ENCODE measurements at regions not wholly inside any gene's neighbourhood (a gene's known extent, or its start where the extent isn't known, plus 50 kb on each side); places are given as distances from the start of the nearest gene placed in this dataset.
"Not testable (repeated sequence)": the region's sequence is repeated elsewhere in the genome, so short reads cannot be mapped to it uniquely, and the experiment has no call there.

DNA sequence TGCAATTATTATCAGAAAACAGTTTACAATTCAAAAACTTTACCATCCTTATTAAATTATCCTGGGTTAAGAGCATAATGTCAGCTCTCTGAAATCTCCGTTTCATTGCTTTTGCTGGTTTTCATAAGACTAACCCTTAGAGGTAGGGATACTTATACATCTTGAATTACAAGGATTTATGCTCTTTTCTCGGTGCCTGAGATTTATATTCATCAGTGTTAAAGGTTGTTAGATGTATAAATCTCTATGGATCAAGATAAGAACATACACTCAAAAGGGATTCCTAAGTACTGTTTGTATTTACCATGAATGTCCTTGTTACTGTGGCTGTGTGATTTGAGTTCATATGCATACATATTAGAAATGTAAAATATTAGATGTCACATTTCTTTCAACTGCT, 684.7 kb downstream of the EFNA5 start:
- no peak for DNase-seq (ENCODE audit: low spot score)

DNA sequence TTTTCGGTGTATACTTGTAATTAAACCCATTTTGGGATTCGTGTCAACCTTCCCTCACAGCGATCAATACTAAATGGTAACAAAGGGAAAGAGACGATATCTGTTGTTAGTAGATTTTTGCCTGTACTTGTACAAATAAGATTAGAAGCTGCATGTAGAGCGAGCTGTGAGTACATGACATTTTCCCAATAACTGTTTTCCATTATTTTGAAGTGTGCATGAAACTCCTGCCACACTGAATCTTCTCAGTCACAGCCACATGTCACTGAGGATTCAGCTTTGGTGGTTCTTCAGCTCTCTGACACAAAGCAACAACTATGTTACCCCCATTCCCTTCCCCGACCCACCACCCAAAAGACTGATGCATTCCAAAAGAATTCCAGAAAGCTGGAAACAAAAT, 685.6 kb downstream of the EFNA5 start:
- no peak for DNase-seq (ENCODE audit: low spot score)

DNA sequence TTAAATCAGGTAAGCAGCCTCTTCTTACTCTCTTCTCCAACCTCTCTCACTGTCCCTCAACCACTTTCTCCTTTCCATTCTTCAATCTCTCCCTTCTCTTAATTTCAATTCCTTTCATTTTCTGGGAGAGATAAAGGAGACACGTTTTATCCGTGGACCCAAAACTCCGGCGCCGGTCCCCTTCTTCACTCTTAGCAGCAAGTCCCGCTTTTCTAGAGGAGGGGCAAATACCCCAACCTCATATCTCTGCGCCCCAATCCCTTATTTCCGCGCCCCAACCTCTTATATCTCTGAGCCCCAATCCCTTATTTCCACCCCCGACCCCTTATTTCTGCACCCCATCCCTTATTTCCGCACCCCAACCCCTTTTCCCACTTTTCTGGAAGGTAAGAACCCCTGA, 691.6 kb downstream of the EFNA5 start:
- not testable (repeated sequence) for DNase-seq (ENCODE audit: low spot score)

DNA sequence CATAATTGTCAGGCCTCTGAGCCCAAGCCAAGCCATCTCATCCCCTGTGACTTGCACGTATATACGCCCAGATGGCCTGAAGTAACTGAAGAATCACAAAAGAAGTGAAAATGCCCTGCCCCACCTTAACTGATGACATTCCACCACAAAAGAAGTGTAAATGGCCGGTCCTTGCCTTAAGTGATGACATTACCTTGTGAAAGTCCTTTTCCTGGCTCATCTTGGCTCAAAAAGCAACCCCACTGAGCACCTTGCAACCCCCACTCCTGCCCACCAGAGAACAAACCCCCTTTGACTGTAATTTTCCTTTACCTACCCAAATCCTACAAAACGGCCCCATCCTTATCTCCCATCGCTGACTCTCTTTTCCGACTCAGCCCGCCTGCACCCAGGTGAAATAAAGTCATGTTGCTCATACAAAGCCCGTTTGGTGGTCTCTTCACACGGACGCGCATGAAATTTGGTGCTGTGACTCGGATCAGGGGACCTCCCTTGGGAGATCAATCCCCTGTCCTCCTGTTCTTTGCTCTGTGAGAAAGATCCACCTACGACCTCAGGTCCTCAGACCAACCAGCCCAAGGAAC, 692.1 kb downstream of the EFNA5 start:
- DNase-seq (ENCODE audit: low spot score): not testable (repeated sequence)

DNA sequence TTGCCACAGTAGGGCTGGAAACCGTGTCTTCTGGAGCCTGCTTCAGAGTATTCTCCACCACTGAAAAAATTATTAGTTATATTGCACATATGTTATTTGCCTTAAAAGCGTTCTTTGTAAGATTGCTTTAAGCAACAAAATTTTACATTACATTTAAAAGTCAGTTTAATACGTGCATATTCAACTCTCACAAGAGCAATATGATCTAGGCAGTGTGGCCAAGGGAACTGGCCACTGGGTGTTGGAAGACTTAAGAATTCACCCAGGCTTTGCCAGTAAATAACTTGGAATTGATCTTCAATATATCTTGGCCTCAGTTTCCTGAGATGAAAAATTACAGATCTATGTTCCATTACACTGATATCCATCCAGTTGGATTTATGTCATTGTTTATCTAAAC, 694.4 kb downstream of the EFNA5 start:
- no peak for DNase-seq (ENCODE audit: low spot score)

DNA sequence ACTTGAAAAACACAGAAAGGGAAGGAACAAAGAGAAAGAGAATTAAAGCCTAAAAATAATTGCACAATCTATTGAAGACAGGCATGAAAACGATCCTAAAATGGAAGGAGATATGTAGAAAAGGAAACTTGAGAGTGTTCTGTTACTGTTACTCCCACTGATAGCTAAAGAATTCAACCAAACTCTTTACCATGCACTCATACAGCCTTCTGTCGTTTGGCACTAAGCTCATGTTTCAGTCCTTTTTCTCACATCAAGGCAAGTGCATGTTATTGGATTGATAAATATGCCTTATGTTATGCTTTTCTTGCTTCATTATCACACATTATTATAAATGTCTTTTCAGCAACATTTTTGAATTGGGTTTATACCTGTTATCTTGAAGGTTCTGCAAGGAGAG, 696.5 kb downstream of the EFNA5 start:
- no peak for DNase-seq (ENCODE audit: low spot score)

DNA sequence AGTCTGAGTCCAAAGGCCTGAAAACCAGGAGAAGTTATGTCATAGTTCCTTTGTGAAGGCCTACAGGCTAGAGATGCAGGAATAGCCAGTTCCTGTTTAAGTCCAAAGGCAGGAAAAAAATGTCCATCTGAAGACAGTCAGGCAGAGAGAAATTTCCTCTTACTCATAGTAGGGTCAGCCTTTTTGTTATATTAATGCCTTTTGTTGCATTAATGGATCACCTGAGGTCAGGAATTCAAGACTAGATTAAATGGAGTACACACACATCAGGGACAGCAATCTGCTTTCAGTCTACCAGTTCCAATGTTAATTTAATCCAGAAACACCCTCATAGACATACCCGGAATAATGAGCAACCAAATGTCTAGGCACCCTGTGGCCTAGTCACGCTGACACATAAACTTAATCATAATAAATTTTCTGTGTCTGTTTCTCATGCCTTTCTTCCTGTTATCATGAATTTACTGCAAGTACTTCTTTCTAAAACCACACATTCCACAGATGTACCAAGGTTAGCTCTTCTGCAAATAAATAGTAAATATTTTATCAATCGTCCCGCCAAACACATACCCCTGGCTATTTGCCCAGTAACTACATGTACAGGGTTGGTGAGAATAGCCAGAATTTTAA, 703.9 kb downstream of the EFNA5 start:
- no peak for DNase-seq (ENCODE audit: low spot score)

DNA sequence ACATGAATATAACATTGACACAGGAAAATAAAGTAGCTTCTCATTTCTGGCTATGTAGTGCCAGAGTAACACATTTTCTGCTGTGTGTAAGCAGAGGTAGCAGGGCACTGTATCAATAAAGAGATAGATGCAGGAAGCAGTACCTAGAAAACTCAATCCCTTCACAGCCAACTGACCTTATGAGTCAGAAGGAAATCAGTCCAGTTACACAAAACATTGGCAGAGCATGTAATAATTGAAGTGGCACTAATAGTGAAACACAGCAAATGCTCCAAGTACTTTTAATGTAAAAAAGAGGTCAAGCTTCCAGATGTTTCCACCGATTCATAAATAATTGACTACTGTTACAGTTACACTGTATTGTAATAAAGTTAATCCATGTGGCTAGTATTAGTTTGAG, 706.6 kb downstream of the EFNA5 start:
- DNase-seq (ENCODE audit: low spot score): no peak

DNA sequence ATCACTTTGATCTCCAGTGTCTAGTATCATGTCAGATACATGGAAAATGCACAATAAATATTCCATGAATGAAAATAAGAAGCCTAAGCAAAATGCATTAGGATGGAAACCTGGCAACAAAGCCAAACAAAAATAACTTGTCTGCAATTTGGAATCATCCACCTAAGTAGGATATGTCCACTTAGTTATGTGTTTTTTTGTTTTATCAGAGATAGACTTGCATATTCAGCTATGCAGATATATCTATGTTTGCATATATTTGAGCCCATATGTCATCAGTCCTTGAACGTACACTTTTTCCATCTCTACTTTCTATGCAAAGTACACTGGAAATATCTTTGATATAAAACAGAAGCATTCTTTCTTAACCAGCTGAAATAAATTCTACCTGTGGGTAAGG, 707.1 kb downstream of the EFNA5 start:
- no peak for DNase-seq (ENCODE audit: low spot score)

DNA sequence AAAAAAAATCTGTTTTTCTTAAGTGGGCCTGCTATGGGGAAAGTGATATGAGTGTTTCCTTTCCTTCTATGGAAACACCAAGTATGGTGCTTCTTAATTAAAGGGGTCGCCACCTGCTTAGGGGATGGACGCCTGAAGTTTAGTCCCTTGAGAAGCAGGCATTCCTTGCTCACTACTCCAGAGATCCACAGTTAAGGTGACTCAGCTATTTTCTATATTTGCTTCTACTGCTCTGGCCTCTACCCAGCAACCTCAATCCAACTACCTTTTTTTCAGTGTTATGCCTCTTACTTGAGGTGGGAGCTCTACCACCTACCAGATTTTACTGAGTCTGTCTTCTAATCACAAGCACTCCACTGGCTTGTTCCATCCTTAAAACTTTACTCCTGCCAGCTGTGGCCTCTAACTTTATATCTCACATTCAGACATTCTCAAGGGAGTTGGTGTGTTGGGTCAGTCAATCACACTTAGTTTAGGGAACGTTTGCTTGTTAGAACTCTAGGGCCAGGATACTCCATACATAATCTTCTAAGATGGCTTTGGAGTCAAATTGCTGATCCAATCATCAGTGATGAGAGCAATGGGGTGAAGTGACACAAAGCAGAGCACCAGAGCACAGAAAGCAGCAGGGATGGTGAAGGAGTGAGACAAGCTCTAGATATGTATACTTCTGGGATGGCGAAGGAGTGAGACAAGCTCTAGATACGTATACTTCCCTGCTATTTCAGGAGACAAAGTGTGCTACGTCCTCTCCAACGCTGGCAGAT, 708.1 kb downstream of the EFNA5 start:
- DNase-seq (ENCODE audit: low spot score): no peak

DNA sequence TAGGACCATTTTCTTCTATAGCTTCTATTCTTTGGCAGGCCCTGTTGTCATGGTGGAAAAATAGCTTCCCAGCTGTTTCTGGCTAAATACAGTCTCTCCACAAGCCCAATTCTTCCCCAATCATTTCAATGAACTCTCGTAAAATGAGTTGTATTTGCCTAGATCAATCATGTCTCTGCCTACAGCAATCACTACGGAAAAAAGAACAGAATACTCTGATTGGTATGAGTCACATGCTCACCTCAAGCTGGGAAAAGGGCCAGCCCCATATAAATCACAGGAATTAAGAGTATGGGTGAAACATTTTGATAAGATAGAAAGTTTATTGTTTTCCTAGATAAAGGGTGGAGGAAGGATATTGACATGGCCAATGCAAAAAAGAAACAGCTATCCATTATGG, 711.4 kb downstream of the EFNA5 start:
- no peak for DNase-seq (ENCODE audit: low spot score)

DNA sequence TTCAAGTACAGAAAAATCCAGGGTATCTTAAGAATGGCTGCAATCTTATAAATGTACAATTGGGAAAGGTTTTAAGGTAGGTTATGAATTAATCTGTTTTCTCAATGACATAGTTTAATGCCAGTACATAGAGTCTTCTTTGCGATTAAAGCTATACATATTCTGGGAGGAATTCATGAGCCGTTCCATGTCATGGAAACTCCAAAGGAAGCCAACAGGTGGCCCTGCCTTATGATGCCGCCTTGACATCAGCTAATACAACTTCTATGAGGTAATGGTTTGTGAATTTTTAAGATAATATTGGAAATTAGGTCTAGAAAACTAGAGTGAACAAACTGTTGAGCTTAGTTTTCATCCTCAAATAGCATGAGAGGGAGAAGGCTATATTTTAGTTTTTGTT, 713.4 kb downstream of the EFNA5 start:
- no peak for DNase-seq (ENCODE audit: low spot score)

DNA sequence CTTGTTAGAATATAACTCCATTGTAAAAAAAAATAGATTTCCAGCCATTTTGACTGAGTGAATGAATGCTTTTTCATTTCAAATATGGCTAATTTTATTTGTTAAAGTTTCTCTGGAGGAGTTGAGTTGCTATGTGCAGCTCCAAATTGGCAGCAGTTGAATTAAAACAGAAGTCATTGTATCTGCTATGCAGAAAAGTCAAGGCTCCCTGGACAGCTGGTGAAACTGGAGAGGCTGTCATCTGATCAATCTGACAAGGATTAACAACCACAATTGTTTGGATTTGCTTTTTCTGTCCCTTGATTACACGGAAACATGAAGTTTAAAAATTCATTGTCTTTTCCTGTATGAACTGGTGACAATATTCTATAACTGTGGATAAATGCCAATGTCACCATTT, 713.9 kb downstream of the EFNA5 start:
- no peak for DNase-seq (ENCODE audit: low spot score)

DNA sequence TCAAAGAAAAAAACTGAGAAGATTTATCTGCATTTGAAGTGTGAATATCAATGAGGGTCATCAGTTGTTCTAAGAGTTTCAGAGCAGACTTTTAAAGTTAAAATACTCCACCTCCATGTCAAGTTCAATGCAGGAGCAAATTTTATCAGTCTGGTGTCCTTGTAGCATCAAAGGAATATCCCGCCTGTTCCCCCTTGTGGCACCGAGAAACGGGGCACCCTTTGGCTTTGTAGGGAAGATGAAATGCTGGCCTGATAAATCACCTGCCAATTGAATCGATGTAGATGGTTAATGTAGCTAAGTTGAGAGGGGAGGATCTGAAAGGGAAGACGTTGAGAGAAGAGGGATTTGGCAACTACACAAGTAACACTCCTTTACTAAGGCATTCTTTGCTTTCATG, 714.5 kb downstream of the EFNA5 start:
- no peak for DNase-seq (ENCODE audit: low spot score)

DNA sequence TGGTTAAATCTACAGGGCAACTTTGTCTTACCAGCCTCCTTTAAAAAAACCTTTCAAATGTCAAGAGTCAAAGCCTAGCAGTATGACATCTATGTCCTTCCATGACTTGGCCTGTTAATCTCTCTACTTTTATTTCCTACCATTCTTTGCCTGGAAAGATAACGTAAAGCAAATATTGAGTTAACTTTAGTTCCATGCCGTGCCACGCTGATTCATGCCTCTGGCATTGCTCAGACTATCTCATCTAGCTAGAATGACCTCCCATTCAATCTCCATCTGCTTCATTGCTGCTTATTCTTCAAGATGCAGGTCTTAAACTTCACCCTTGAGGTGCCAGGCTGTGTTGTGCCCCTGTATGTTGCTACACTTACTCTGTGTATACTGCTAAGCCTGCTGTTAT, 729.8 kb downstream of the EFNA5 start:
- DNase-seq (ENCODE audit: low spot score): no peak

DNA sequence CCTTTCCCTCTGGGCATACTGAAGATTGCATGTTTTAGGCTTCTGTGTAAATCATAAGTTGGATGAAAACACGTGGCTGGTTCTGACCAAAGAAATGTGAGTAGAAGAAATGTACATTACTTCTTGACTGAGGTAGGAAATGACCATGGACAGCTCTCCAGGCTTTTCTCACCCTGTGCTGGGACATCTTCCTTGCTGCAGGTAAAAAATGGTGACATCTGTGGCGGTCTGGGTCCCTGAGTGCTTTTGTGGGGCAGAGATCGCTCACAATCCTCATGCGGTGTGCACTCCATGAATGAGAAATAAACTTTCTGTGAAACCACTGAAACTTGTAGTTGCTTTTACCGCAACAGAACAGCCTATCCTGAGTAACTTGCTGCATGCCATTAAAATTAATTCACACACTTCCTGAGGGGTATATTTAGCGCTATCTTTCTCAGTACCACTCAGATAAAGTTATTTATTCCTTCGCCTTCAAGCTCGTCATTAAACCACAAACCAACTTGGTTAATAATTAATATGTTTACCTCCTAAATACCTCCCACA, 730.4 kb downstream of the EFNA5 start:
- no peak for DNase-seq (ENCODE audit: low spot score)

DNA sequence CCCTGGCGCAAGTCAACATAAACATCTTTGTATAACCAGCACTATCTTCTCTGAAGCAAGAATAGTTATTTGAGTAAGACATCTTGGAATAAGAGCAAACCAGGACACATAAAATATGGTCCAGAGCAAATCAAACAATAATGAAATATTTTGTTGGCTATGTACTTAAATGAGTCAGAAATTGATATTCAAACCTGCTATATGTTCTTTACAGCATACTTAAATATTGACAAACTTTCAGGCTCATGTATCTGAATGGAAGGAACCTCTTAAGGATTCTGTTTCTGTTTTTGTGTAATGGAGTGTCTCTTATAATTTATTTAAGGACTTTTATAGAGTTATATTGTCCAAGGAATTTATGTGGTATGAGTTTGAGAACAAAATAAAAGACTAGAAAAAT, 747.3 kb downstream of the EFNA5 start:
- DNase-seq (ENCODE audit: low spot score): no peak

DNA sequence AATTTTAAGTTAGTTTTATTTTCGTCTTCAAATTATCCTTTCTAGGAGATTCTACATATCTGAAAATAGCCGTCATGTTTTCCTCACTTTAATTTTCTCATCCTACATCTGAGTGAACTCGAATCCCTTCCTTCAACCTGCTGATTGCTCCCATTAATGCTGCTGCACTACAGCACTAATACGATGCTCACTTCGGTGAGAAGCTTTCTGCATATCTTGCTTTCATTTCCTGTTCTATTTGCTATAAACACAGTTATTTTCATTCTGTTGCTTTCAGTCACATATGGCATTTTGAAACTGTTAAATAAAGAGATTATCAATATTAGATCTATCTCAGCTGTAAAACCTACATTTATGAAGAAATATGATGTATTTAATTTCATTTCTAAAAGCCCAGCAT, 749.2 kb downstream of the EFNA5 start:
- DNase-seq (ENCODE audit: low spot score): no peak

DNA sequence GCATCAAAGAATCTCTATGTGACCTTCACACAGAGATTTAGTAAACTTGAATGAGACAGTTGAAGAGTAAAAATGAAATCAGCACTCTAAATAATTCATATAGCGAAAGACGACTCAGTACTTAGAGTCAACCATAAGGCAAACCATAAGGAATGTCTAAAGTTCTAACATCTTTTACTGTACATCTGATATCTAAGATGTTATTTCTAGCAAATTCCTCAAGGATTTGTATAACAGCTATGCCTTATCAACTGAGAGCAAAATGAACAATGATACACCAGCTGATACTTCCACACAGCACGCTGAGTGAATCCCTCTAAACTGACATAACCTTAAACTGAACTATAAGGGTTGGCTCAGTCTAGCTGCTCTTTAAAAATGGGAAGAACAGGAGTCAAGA, 760.3 kb downstream of the EFNA5 start:
- DNase-seq (ENCODE audit: low spot score): no peak

DNA sequence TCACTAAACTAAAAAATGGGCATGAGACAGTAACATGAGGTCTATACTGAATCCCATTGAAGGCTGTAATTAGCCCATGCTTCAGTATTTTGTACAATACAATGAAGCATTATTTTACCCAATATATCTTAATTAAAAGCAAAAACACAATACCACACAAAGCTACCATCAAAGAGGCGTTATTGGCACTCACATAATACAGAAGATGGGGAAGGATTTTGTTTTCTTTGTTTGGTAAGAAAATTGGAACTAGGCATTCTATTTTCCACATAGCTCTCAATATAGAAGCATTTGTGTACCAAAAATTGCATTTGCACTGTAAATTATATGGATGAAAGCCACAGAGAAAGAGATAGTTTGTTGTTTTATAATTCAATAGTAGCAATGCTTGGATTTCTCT, 761.0 kb downstream of the EFNA5 start:
- no peak for DNase-seq (ENCODE audit: low spot score)

DNA sequence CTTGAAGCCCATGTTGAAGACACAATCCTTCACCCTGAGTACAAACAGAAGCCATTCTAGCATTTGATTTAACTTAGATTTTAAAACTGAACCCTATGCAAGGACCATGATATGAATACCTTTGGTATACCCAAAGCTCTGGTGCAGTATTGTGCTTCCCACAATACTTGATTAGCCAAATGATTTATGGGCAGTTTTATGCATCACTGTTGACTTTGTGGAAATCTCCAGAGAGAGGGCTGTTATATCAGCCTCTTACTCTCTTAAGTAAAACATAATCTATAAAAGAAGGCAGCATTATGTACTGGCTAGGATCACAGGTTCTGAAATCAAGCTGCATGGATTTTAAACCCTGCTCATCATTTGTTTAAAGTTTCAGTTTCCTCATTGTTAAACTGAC, 762.8 kb downstream of the EFNA5 start:
- no peak for DNase-seq (ENCODE audit: low spot score)

DNA sequence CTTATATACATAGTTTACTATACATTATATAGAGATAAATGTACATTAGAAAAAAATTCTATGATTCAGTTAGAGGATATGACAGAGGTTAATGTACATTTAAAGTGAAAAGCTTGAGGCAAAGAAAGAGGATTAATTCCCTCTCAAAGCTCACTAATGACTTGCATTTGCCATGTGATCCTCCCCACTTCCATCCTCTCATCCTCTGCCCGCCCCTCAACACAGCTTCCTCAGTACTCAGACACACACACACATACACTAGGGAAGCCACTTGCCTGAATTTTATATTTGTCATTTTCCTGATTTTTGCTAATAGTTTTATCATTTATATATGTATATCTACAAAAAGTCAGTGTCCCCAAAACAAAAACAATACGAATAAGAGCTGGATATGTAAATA, 764.5 kb downstream of the EFNA5 start:
- DNase-seq (ENCODE audit: low spot score): no peak

DNA sequence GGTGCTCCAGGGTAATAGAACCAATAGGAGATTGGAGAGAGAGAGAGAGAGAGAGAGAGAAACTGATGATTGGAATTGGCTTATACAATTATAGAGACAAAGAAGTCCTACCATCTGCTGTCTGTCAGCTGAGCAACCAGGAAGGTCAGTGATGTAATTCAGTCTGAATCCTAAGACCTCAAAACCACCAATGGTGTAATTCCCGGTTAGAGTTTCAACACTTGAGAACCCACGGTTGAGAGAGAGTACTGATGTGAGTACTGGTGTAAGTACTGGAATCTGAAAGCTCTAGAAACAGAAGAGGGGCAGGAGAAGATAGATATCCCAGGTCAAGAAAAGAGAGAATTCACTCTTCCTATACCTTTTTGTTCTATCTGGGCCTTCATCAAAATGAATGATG, 775.8 kb downstream of the EFNA5 start:
- no peak for DNase-seq (ENCODE audit: low spot score)
